ENCODE measurements at regions not wholly inside any gene's neighbourhood (a gene's known extent, or its start where the extent isn't known, plus 50 kb on each side); places are given as distances from the start of the nearest gene placed in this dataset.

DNA sequence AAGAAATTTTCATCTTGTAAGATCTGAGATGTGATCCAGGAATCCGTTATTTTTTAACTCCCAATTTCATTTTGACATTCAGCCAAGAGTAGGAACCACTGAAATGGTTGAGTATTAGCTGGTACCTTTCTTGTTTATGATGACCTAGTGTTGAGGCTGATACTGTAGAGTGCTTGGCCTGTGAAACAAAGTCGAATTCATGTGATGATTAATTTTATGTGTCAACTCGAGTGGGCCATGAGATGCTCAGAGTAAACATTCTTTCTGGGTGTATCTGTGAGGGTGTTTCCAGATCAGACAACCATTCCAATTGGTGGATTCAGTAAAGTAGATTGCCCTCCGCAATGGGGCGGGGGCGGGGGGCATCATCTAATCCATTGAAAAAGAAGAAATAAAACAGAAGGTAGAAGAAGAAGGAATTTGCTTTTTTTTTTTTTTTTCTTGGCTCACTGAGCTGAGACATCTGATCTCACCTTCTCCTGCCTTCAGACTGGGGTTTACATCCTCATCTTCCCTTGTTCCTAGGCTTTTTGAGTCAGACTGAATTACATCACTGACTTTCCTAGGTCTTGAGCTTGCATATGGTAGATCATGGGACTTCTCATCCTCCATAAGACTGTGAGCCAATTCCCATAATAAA, 264.6 kb upstream of the KCNJ16 start:
- DNase-seq, result no peak
- H3K4me1 ChIP-seq, result no peaks in the 10 kb centered on the region
- H3K27me3 ChIP-seq (ENCODE audit: insufficient read depth in 3 of 3, low read length in 2 of 3), result no peaks in the 10 kb centered on the region
- TF ChIP-seq, protein P1, sequence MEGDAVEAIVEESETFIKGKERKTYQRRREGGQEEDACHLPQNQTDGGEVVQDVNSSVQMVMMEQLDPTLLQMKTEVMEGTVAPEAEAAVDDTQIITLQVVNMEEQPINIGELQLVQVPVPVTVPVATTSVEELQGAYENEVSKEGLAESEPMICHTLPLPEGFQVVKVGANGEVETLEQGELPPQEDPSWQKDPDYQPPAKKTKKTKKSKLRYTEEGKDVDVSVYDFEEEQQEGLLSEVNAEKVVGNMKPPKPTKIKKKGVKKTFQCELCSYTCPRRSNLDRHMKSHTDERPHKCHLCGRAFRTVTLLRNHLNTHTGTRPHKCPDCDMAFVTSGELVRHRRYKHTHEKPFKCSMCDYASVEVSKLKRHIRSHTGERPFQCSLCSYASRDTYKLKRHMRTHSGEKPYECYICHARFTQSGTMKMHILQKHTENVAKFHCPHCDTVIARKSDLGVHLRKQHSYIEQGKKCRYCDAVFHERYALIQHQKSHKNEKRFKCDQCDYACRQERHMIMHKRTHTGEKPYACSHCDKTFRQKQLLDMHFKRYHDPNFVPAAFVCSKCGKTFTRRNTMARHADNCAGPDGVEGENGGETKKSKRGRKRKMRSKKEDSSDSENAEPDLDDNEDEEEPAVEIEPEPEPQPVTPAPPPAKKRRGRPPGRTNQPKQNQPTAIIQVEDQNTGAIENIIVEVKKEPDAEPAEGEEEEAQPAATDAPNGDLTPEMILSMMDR (IDR thresholded peaks at IDR 0.05), result no peak
- intact Hi-C loops (cut with DNase I), result no loop called here
- H3K36me3 ChIP-seq (ENCODE audit: insufficient read depth in 1 of 2, low read depth in 1 of 2), result no peaks in the 10 kb centered on the region
- no peak overlapping the region for H3K4me3 ChIP-seq
- no peak for ATAC-seq
- 88 to 95% (median 89%) methylated on average over 6 of the region's 6 CpGs for WGBS, 3 donors
- H3K9me3 ChIP-seq, result no peaks in the 10 kb centered on the region
- H3K27ac ChIP-seq, result no peak overlapping the region

DNA sequence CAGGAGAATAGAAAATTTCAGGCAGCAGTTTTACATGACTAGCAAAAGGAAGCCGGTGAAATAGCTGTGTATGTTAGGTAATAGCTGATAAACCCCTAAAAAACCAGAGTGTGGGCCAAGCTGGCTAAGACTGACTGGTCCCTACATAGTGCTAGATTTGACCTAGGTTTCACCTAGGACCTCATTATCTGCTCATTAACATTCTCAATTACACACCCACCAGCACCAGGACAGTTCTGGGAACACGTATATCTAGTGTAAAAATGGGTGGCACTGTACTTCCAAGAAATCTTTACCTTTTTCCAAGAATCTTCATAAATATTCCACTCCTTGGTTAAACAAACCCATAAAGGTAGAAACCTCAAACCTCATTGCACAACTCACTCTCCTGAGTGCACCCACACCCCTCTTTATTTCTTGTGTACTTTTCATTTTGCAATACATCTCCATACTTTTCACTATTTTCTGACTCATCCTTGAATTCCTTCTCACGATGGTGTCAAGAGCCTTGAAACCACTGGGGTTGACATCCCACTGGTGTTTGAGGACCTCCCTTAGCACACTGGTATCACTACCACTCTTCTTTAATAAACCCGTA, 262.7 kb upstream of the KCNJ16 start:
- no peak for DNase-seq
- Histone ChIP-seq H3K4me3 (no peak overlapping the region), H3K36me3 (ENCODE audit: insufficient read depth in 1 of 2, low read depth in 1 of 2) (no peaks in the 10 kb centered on the region), H3K27ac (no peak overlapping the region), H3K4me1 (no peaks in the 10 kb centered on the region), H3K27me3 (ENCODE audit: insufficient read depth in 3 of 3, low read length in 2 of 3) (no peaks in the 10 kb centered on the region), H3K9me3 (no peaks in the 10 kb centered on the region)
- ATAC-seq, result no peak
- 95% methylated on average over 4 of the region's 4 CpGs for WGBS, 3 donors
- TF ChIP-seq, protein P1 (IDR thresholded peaks at IDR 0.05), result no peak
- intact Hi-C loops (cut with DNase I), result no loop called here

DNA sequence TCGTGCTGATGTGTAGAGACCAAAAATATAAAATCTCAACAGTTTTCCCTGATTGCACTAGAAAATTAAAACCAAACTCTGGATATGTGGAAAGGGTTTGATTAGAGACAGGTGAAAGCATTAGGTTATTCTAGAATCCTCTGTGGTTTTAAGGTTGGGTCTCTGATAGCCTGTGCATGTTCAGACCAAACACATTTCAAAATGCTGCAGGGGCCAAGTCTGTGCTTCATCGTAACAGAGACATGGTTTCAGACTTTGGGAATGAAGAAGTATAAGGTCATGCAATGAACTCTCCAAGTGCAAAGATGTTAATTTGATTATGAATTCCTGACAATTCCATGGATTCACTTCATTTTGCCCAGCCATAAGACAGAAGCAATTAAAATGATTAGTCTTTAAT, 261.0 kb upstream of the KCNJ16 start:
- 78 to 84% (median 79%) methylated on average over 2 of the region's 2 CpGs for WGBS, 3 donors
- Histone ChIP-seq H3K36me3 (ENCODE audit: insufficient read depth in 1 of 2, low read depth in 1 of 2) (no peaks in the 10 kb centered on the region), H3K27ac (no peak overlapping the region), H3K9me3 (no peaks in the 10 kb centered on the region), H3K4me1 (no peaks in the 10 kb centered on the region), H3K27me3 (ENCODE audit: insufficient read depth in 3 of 3, low read length in 2 of 3) (no peaks in the 10 kb centered on the region), H3K4me3 (no peak overlapping the region)
- intact Hi-C loops (cut with DNase I), result no loop called here
- ATAC-seq (no peak), DNase-seq (no peak)
- TF ChIP-seq, protein P1 (IDR thresholded peaks at IDR 0.05), result no peak

DNA sequence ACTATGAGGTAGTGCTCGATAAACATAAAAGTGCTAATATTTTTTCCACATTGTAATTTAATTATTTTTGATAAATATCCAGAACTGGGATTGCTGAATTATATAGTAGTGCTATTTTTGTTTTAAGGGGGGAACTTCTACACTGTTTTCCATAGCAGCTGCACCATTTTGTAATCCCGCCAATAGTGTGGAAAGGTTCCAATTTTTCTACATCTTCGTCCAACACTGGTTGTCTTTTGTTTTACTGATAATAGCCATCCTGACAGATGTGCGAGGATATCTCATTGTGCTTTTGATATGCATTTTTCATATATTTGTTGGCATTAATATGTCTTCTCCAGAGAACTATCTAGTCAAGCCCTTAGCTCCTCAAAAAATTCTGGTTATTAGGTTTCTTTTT, 259.6 kb upstream of the KCNJ16 start:
- Histone ChIP-seq H3K4me3 (no peak overlapping the region), H3K27me3 (ENCODE audit: insufficient read depth in 3 of 3, low read length in 2 of 3) (no peaks in the 10 kb centered on the region), H3K27ac (no peak overlapping the region), H3K36me3 (ENCODE audit: insufficient read depth in 1 of 2, low read depth in 1 of 2) (no peaks in the 10 kb centered on the region), H3K9me3 (no peaks in the 10 kb centered on the region), H3K4me1 (no peaks in the 10 kb centered on the region)
- intact Hi-C loops (cut with DNase I), result no loop called here
- TF ChIP-seq, protein P1 (IDR thresholded peaks at IDR 0.05), result no peak
- no peak for DNase-seq
- 18 to 30% (median 25%) methylated on average over 4 of the region's 4 CpGs for WGBS, 3 donors
- ATAC-seq, result no peak

DNA sequence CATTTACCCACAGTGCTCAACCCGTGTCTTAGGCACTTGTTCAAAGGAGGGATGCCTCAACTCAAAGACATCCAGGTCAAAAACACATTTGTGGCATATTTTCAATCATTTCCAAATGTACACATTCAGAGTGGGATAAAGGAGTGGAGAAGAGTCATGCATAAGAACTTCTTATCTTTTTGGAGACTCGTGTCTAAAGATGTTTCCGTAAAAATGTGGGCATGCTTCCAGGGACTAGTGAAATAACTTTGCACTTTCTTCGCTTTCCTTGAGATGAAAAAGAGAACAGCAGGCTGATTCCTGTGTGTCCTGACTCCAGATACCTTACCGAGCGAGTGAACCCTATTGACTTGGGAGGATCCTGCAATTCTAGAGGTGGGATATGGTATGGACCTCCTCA, 256.6 kb upstream of the KCNJ16 start:
- TF ChIP-seq, protein P1 (IDR thresholded peaks at IDR 0.05), result no peak
- no peaks in the 10 kb centered on the region for H3K36me3 ChIP-seq (ENCODE audit: insufficient read depth in 1 of 2, low read depth in 1 of 2)
- H3K27me3 ChIP-seq (ENCODE audit: insufficient read depth in 3 of 3, low read length in 2 of 3), result no peaks in the 10 kb centered on the region
- no peaks in the 10 kb centered on the region for H3K9me3 ChIP-seq
- ATAC-seq (no peak), DNase-seq (no peak)
- no peak overlapping the region for H3K27ac ChIP-seq
- H3K4me3 ChIP-seq, result no peak overlapping the region
- WGBS, 3 donors, result 74 to 76% (median 76%) methylated on average over 6 of the region's 6 CpGs
- intact Hi-C loops (cut with DNase I), result no loop called here
- H3K4me1 ChIP-seq, result no peaks in the 10 kb centered on the region

Measured in psoas muscle (tissue), 7 donors.